EL (cell line): ENCODE measurements at regions not wholly inside any gene's neighbourhood (a gene's known extent, or its start where the extent isn't known, plus 50 kb on each side); places are given as distances from the start of the nearest gene placed in this dataset.
A peak's percentile ranks its signal among the peaks of the same experiment; 100 is the strongest.
"Not testable (repeated sequence)": the region's sequence is repeated elsewhere in the genome, so short reads cannot be mapped to it uniquely, and the experiment has no call there.

Experiments used
- DNase-seq: peaks from one replicate; pipeline ENCODE4 v3.0.0-alpha.2; 2016

GRCh38 chr5:1748271-1748670 lies 51.4 kb downstream of the MRPL36 start:
- DNase-seq: no peak

- DNase-seq: no peak
These were observed 51.9 kb downstream of the MRPL36 start for GRCh38 chr5:1747803-1748085.

- no peak for DNase-seq
These were observed 52.4 kb downstream of the MRPL36 start for GRCh38 chr5:1747079-1747802.

- DNase-seq: no peak
These were observed 53.1 kb downstream of the MRPL36 start for GRCh38 chr5:1746371-1747078.

- DNase-seq: no peak
These were observed 53.8 kb downstream of the MRPL36 start for GRCh38 chr5:1745796-1746370.

GRCh38 chr5:1745123-1745795 lies 54.4 kb downstream of the MRPL36 start:
- no peak for DNase-seq

- DNase-seq: no peak
These were observed 55.1 kb downstream of the MRPL36 start for GRCh38 chr5:1744393-1745122.

- DNase-seq: no peak
These were observed 55.9 kb downstream of the MRPL36 start for GRCh38 chr5:1743769-1744085.

- DNase-seq: no peak
These were observed 56.4 kb downstream of the MRPL36 start for GRCh38 chr5:1743061-1743768.

- DNase-seq: peak; percentile 37
These were observed 61.7 kb downstream of the MRPL36 start for GRCh38 chr5:1737790-1738405.

GRCh38 chr5:1736889-1737711 lies 62.5 kb downstream of the MRPL36 start:
- no peak for DNase-seq

- DNase-seq: no peak
These were observed 63.6 kb downstream of the MRPL36 start for GRCh38 chr5:1736065-1736464.

GRCh38 chr5:1735320-1735970 lies 64.2 kb downstream of the MRPL36 start:
- no peak for DNase-seq

GRCh38 chr5:1734908-1735289 lies 64.7 kb downstream of the MRPL36 start:
- DNase-seq: no peak

- DNase-seq: no peak
These were observed 65.2 kb downstream of the MRPL36 start for GRCh38 chr5:1734271-1734907.

- no peak for DNase-seq
These were observed 66.3 kb downstream of the MRPL36 start for GRCh38 chr5:1733369-1733768.

- no peak for DNase-seq
These were observed 66.7 kb downstream of the MRPL36 start for GRCh38 chr5:1732945-1733344.

GRCh38 chr5:1732238-1732941 lies 67.2 kb downstream of the MRPL36 start:
- DNase-seq: no peak

- not testable (repeated sequence) for DNase-seq
These were observed 67.8 kb downstream of the MRPL36 start for GRCh38 chr5:1731855-1732237.
